Astrocyte of the cerebellum (primary cell): ENCODE measurements at regions not wholly inside any gene's neighbourhood (a gene's known extent, or its start where the extent isn't known, plus 50 kb on each side); places are given as distances from the start of the nearest gene placed in this dataset.

Experiments
- DNase-seq: peaks from one replicate; pipeline ENCODE4 v3.0.0-alpha.2; 2011; ENCODE audit warnings: low read depth
- H3K4me3 ChIP-seq: 2 replicates; pipeline ENCODE4 v1.5.1; 2011; ENCODE audit warnings: mild to moderate bottlenecking, low read depth, low read length, moderate library complexity
- CTCF ChIP-seq: IDR thresholded peaks from 2 replicates; pipeline ENCODE4 v1.5.1; 2012; ENCODE audit warnings: low read length, low read depth, moderate library complexity, mild to moderate bottlenecking; ENCODE audit errors: missing control alignments
- in situ Hi-C: cut with HindIII; loops from 2 replicates; pipeline ENCODE4 v1.10.0; 2017; ENCODE audit warnings: low sequenced_read_pairs

- in situ Hi-C loops: no loop called here
- no peak for DNase-seq
- no peak overlapping the region for H3K4me3 ChIP-seq
- no peak for TF ChIP-seq CTCF
Observed at GRCh38 chr5:5795074-5795771, 372.7 kb downstream of the ICE1 start.

- no peak for DNase-seq
- H3K4me3 ChIP-seq: no peak overlapping the region
- in situ Hi-C loops: no loop called here
- TF ChIP-seq CTCF: no peak
Observed at GRCh38 chr5:5794118-5794560, 371.7 kb downstream of the ICE1 start.

- no peak overlapping the region for H3K4me3 ChIP-seq
- DNase-seq: no peak
- in situ Hi-C loops: no loop called here
- TF ChIP-seq CTCF: no peak
Observed at GRCh38 chr5:5793242-5794117, 371.0 kb downstream of the ICE1 start.

- in situ Hi-C loops: no loop called here
- no peak overlapping the region for H3K4me3 ChIP-seq
- no peak for TF ChIP-seq CTCF
- no peak for DNase-seq
Observed at GRCh38 chr5:5792106-5792505, 369.6 kb downstream of the ICE1 start.

- in situ Hi-C loops: no loop called here
- no peak for DNase-seq
- no peak overlapping the region for H3K4me3 ChIP-seq
- no peak for TF ChIP-seq CTCF
Observed at GRCh38 chr5:5788793-5789192, 366.3 kb downstream of the ICE1 start.

- no peak overlapping the region for H3K4me3 ChIP-seq
- no peak for DNase-seq
- TF ChIP-seq CTCF: no peak
- in situ Hi-C loops: no loop called here
Observed at GRCh38 chr5:5787373-5787772, 364.9 kb downstream of the ICE1 start.
